NCI-H82 (cell line): ENCODE measurements at regions not wholly inside any gene's neighbourhood (a gene's known extent, or its start where the extent isn't known, plus 50 kb on each side); places are given as distances from the start of the nearest gene placed in this dataset.

Experiments used
- DNase-seq: peaks from one replicate; lab custom pipeline; 2025; lab: John Stamatoyannopoulos, UW

DNA sequence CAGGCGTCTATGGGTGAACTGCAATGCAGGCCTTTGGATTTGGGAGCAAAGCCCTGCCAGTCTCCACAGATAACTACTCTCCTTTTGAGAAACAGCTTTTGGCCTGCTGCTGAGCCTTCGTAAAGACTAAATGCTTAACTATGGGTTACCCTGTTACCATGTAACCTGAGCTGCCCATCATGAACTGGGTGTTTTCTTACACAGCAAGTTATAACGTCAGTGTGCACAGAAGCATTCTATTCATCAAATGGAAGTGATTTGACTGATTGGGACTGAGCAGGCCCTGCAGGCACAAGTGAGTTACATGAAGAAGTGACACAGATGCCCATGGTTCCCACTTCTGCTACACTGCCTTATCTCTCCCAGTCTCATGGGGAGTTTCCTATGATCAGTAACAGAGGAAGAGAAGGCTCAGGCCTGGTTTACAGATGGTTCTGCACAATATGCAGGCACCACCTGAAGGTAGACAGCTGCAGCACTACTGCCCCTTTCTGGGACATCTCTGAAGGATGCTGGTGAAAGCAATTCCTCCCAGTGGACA, 319.1 kb downstream of the CD83 start:
- DNase-seq = no peak

DNA sequence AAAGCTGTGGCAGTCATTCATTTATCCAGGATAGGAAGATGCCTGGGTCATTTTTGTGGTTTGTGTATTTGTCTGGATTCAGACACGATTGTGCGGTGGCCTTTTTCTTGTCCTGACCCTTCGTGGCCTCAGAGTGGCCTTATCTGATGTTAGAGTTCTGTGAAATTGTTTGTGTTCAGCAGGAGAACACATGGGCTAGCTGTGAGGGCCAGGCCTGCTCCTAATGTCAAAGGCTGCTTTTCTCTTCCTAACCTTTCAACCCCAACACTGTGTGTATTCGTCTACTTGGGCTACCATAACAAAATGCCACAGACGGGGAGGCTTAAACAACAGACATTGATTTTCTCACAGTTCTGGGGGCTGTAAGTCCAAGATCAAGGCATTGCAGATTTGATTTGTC, 321.8 kb downstream of the CD83 start:
- no peak for DNase-seq

DNA sequence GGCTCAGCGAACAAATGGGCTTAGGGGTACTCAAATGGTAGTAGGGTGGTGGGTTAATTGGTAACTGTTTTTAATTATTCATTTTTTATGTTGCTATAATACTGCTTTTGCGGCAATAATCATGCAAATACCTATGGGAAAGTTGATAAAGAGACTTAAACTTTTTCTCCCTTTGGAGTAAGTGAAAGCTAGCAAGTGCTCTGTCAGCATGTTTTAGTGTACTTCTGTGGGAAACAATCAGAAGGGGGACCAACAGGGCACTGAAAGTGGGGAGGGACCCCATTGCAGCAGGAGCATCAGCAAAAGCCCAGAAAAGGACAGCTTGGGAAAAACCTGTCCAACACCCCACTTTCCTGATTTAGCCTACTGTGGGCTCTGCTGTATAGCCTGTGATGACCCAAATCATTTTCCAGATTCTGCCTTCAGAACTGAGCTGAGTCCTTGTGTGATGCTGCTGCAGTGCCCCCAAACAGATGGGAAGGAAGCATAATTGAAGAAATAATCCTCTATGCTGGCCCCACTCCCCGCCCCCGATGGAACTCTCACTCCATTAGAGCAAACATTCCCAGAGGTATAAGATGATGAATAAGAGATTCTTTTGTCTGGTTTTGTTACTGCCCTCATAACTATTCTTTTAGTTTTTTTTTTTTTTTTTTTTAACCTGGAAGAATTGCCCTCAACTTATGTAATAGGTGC, 322.8 kb downstream of the CD83 start:
- DNase-seq = peak; percentile 93

DNA sequence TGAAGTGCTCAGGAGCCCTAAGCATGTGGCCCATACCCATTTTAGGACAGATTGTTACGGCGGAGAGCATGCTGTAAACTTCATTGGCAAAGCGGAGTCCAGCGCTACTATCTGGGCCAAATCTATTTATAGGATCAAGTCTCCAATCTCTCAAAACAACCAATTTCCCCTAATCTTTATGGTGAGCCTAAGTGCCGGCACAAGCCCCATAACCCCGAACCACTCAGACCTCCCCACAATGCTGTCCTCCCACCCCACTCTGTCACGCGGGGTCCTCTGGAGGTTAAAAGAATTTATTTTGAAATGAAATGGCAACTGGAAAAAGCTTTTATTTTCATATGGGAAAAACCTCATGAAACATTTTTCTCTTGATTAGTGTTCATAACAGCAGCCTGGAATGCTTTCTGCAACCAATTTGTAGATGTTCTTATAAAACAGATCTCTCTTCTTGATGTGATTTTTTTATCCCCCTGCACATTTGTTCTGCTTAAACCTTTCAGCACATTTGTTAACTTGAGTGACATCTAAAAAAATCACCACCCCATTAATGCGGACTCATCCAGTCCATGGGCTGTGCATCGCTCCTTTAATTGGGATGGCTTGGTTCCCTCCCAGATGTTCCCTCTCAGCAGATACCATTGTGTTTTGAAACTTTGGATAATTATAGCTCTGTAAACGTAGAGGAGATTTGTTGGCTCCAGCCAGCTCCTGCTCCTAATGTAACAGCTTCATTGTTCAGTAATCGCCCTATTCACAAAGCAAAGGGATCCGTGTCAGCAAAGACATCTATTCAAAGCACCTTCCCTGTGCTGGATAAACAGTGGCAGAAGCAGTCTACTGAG, 323.6 kb downstream of the CD83 start:
- DNase-seq = peak; percentile 83

DNA sequence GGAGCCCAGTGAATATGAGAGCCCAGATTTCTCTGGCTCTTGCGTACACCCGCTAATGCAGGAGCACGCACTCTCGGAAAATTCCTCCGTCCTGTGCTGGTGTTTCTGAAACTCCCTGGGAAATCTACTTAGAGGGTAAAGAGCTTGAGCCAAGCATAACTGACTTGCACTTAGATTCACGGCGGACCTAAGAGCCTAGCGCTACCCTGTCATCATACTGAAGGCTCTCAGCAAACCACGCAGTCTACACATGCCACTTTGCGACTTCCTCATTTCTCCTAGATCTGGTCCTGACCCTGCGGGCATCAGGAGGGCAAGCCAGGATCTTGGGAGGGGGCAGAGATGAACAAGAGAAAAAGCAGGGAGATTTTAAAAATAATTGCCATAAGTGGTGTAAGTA, 324.7 kb downstream of the CD83 start:
- DNase-seq = peak; percentile 46

DNA sequence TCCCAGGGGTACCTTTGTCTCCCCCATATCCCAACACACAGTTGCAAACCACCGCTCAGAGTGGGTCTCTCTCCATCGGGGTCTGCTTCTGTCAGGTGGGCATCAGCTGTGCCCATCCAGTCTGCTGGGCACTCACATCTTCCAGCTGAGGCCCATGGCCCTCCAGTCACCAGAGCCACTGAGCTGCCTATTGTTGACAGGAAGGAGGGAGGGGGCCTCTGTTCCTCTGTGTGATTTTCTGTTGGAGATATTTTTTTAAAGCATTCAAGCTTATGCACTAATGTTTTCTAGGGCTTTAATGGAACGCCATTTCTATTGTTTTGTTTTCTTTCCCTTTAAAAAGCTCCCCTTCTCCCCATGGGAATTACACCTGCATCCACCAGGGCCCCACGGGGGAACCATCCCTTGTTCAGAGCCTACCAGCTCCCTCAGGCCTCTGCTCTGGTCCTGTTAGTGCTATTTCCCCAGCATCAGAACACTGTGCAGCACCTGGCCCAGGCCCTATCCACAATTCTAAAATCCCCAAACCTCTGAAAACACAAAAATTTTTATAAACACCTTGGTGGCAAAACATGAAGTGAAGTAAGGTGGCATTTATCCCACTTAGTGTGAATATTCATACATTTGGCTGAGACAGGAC, 326.2 kb downstream of the CD83 start:
- no peak for DNase-seq

DNA sequence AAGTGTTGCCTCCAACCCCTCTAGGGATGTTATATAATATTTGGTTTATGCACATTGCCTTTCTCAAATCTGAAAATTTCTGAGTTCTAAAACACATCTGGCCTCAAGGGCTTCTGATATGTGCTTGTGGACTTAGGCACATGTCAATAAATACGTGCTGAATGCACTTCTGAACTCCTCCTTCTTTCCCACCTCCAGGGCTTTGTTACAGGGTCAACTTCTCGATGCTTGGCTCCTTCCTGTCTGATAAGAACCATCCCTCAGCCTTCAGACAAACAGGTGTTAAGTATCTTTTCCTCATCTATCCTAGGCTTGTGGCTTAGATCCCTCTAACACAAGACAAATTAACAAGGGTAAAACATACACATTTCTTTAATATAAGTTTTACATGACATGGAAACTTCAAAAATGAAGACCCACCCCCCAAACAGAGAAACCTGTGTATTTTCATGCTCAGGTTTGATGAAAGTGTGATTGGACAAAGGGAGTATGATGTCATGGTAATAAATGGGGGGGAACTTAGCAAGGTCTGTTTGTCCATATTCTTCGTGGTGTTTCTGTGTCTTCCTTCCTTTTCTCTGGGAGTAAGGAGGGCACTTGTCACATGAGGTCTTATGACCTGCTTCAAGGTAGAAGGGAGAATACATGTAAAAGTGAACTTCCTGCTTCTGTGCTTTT, 326.9 kb downstream of the CD83 start:
- DNase-seq = no peak

DNA sequence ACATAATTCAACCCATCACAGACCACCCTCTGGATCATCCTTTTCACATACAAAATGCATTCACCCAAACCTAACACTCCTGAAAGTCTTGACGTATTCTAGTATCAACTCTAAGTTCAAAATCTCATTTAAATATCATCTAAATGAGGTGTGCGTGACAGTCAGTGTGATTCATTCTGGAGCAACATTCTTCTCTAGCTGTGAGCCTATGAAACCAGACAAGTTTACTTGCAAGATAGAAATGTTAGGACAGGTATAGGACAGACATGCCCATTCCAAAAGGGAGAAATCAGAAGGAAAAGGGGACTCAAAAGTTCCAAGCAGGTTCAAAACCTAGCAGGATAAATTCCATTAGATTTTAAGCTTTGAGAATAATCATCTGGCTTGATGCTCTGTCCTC, 329.7 kb downstream of the CD83 start:
- no peak for DNase-seq

DNA sequence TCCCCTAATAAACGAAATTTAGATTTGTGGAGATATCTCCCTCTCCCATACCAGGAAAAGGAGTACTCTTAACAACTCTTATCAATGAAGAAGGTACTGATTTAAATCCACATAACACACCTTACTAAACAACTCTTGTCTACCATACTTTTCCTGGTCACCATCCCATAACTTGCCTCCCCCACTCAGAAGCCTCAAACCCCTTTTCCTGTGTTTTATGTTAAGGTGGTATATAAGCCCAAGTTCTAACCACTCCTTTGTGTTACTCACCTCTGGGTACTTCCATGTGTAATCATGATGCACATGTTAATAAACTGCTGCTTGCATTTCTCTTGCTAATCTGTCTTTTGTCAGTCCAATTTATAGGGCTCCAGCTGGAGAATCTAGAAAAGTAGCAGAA, 330.7 kb downstream of the CD83 start:
- no peak for DNase-seq

DNA sequence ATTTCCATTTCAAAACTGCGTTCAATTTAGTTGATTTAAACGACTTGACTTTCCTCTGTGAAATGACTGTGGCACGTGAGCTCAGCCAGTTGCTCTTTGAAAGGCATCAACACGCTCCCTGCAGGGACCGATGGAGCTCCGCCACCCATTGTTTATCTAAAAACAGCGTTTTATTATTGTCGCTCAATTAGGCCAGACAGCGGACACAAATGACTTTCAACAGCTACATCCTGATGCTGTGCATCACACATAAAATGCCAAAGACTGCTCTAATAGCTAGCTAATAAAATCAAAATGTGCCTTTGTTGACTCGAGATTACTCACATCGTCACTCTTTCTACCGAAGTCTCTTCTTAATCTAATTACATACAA, 332.5 kb downstream of the CD83 start:
- DNase-seq = no peak

DNA sequence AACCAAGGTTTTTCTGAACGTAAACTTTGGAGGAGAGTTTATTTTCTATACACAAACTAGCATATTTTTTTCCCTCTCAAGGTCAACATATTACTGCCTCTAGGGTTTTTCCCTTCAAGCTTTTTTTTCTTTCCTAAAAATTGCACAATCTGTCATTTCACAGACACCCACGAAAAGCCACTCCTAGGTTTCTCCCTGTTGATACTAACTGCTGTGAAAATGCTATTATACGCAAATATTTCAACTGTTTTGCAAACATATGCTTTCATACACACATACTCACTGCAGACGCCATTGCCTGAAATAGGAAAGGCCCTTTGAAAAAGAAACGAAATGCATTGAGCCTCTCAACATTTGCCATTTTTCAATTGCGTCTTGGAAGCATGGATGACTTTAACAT, 333.0 kb downstream of the CD83 start:
- no peak for DNase-seq

DNA sequence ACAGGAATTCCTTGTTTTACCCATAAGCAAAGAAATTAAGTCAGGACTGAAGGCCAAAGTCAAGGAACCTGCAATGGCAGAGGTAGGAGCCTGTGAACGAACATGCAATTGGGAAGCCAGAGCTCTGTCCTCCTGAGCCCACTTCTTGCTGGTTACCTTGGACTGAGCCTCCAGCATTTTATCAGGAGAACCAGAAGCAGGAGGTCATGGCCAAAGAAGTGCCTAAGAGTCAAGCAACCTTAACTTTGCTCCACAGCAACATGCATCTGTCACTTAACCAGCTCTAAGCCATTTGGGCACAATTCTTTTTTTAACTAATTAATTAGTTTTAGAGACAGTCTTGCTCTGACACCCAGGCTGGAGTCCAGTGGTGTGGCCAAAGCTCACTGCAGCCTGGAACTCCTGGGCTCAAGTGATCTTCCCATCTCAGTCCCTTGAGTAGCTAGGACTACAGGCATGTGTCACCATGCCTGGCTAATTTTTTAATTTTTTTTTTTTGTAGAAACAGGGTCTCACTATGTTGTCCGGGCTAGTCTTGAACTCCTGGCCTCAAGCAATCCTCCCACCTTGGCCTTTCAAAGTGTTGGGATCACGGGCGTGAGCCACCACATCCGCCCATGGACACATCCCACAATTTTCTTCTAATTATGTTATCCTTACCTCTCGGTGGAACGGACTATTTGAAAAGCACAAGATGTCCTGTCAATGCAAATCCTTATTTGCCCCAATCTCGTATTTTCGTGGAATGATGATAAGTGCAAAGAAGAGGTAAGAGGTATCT, 334.2 kb downstream of the CD83 start:
- no peak for DNase-seq

DNA sequence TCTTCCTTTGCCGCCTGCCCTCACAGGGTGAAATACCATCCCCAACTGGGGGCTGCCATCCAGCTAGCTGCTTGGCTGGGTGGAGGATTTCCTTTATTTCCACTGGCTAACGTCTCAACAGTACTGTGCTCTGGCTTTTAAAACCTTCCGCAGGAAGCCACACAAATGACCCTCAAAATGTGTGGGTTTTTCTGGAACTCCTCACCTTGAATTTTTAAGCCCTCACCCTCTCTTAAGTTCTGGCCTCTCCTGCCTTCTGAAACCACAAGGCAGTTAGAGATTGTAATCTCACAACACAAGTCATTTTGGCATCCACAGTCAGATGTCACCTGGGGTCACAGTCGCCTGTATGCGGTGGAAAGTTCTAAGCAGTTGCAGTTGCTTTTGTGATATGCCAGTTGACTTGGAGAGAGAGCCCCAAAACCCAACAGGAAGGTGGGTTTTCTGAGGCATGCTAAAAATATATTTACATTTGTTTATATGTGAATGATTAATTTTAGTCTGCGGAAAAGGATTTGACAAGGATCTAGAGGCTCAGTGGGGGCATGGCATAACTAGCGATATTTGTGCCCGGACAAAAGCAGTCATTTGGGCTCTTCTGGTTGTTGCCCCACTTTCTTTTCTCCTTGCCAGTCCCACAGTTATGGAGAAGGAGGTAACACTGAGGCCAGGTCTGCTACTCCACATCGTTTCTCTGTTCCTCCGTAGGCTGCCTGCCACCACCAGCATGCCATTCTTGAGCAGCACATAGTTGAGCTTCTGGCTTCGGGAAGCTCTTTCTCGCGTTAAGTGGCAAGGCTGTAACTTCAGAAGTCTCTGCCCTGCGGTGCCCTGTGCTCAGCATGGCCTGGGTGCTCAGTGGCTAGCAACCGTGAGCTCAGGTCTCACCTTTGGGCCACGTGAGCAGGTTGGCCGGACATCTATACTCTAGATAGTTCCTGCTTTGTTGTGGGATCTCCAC, 335.3 kb downstream of the CD83 start:
- DNase-seq = no peak

DNA sequence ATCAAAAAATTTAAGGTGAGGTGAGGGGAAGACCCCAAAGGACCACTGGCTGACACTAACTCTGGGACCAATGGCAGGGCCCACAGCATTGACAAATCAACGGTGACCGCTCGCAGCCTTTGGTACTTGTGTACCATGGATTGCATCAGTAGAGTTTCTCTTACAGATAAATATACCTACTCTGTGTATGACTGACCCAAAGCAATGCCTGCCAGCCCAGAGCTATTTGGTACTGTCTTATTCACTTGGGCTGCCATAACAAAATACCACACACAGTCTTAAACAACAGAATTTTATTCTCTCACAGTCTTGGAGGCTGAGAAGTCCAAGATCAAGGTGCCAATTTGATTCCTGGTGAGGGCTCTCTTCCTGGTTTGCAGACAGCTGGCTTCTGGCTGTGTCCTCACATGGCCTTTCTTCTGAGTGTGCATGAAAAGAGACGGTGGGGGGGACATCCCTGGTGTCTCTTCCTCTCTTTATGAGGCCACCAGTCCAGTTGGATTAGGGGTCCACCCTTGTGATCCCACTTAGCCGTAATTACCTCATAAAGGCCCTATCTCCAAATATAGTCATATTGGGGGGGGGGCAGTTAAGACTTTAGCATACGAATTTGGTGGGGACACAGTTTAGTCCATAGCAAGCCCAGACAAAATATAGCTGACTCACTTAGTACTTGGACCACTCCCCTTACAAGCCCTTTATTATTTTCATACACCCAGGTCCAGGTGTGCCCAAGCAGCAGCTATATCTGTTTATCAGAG, 336.3 kb downstream of the CD83 start:
- peak; percentile 23 for DNase-seq

DNA sequence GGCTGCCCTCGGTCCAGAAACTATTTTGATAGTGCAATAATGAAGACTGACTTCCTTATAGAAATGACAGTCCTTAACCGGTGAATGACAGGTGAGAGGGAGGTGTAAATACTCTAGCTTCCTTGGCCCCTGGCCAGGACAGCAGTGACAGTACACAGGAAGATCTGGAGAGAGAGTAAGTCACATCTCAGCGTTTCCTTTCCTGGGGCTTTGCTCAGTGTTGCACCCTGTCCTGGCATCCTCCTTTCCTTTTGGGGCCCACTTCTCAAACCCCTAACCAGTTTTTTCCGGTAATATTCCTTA, 336.9 kb downstream of the CD83 start:
- no peak for DNase-seq

DNA sequence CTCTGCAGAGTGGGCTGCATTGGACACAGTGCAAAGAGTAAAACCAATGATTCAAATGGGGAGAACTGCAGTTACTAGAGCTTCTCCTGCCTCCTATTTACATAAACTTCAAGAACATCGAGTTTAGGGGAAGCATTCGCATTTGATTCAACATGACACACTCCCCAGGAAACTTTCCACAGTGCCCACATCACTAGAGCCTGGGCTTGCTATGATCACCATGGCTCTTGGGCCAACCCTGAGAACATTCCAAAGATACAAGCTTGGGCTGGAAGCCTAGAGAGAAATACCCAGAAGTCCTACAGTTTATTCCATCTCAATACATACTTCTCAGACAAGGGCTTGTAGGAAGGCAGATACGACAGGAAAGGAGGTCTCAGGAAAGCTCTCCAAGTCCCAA, 337.9 kb downstream of the CD83 start:
- DNase-seq = no peak

DNA sequence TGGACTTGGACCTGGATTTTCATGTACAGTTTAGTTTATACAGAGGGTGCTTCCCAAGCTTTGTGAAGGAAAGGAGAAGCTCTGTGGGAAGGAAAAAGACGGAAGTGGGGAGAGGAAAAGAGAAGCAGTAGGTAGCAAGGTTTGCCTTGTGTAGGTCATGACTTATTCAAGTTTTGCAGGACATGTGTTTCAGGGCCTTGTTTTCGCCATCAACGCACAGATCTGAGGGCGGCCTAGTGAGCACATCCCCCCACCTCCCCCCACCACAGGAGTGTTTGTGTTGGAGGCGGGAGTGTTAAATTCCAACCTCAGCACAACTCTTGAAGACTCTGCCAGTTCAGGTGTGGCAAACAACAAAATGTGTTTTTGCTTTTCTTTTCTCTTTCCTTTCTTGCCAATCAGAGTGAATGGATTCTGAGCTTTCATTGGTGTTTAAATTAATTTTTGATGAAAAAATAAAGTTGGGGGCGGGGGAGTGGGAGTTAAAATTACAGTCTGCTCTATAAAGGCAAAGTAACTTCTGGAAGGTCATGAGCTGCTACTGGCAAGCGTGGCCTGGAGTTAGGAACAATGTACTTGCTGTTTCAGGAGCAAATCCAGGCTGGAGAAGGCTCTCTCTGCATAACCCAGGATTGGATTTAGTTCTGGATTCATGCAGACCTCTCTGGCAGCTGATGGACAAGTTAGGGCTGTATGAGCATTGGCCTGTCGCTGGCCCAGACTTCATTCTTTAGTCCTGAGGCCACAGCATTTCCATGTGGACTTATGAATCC, 338.5 kb downstream of the CD83 start:
- DNase-seq = no peak

DNA sequence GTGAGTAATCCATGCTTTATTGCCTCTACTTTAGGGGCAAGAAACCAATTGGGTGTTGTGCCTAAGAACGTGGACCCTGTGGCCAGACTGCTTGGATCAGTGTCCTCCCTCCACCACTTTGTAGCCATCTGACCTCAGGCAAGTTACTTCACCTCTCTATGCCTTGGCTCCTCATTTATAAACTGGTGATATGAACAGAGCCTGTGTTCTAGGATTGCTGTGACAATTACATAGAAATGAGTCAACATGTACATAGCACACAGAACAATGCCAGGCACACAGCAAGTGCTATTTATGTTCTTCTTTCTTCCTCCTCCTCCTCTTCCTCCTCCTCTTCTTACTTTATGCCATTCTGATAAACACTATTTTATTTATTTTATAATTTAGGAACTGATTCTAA, 339.4 kb downstream of the CD83 start:
- no peak for DNase-seq

DNA sequence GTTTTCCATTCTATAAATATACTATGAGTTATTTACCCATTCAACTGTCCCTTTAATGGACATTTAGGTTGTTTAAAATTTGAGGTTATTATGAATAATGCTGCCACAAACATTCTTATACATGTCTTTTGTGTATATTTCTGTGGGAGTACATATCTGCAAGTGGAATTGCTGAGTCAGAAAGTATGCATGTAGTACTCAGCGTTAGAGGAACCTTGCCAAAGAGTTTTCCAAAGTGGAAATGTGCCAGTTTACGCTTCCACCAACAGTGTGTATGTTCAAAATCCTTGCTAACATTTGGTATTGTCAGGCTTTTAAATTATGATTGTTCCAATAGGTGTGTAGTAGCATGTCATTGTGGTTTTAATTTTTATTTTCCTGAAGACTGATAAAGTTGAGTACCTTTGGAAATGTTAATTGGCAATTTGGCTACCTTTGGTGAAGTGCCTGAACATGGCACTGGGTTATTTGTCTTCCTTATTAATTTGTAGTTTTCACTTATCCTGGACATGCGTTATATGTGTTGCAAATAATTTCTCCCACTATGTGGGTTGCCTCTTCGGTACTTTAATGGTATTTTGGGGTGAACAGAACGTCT, 341.2 kb downstream of the CD83 start:
- no peak for DNase-seq
